ENCODE measurements at regions not wholly inside any gene's neighbourhood (a gene's known extent, or its start where the extent isn't known, plus 50 kb on each side); places are given as distances from the start of the nearest gene placed in this dataset.
"Not testable (repeated sequence)": the region's sequence is repeated elsewhere in the genome, so short reads cannot be mapped to it uniquely, and the experiment has no call there.

GRCh38 chr12:69030321-69030720 lies 97.3 kb upstream of the CPM start:
- DNase-seq: no peak

DNA sequence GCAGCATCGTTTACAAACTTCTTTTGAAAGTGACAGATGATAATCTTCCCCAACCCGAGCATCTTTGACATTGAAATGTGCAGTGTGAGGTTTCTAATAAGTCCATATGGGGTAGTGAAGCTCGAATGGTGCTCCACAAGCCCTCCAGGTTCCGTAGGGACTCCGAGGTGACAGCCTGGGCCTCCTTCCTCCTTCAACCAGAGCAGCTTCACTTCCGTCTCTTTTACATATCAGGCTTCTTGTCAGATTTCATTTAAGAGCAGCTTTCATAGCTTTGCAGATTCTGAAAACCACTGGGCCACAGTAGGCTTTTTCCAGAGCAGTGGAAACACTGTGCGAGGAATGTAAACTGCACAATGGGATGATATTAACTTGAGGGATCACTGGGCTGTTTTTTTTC lies 103.6 kb upstream of the CPM start:
- no peak for DNase-seq

DNA sequence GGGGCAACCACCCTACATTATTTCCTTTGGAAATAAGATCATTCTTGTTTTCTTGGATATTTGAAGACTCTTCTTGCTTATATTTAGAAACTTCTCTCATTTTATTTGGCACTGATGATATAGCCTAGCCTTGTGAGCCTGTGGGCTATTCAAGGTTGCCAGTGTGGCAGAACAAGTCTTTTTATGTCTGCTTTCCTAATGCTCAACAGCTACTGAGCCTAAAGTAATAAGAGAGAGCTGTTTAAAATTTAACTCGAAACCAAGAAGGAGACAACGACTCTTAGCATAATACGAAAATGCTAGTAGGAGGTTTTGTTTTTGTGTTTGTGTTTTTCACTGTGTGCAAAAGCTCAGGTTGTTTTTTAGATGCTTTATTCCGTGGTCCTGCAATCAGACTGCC lies 104.0 kb upstream of the CPM start:
- no peak for DNase-seq

DNA sequence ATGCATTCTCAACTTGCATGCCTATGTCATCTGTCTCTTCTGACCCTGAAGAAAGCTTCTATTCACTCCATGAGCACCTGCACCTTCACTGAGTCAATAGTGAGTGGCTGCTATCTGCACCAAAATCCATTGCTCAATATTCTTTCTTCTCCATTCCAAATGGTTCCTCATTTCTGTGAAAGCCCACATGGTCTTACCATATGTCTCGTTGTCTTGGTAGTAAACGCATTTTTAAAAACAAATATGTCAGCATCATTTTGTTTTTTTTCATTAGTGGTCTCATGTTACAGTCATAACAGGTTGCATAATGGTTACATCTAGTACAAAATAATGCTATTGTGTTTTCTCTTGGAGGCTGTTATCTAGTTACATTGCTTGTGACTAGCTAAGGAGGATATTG lies 106.9 kb upstream of the CPM start:
- peak; percentile 98 for DNase-seq

DNA sequence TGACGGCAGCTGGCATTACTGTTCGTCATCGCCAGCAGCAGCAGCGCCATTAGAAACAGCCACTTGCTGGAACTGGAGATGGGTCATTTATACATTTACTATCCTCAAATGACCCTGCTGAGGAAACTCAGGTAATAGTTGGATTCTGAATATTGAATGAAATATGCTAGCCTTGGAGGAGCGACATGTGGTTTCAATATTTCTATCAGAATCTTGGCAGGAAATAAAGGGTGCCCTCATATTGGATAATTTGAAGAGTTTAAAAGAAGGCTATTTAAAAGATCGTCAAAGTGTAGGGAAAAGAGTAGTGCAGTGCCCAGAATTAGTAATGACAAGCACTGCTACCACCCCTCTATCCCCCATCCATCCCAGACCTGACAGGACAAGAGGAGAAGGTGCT lies 109.6 kb upstream of the CPM start:
- DNase-seq: no peak

DNA sequence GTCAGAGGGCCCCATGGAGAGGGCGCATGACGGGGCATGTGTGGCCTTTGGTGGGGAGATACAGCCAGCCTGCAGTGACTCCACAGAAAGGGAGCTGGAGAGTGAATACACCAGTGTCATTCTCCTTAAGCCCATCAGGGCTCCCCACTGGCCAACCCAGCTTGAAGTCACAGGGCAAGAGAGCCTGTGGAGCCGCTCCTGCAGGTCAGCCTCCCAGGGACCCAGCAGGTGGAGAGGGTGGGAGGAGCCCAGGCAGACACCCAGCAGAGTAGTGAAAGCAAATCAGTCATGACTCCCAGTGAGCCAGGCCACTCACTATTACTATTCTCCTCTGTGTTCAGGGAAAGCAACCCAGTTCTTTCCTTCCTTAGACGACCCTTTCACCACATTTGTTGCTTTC lies 110.0 kb upstream of the CPM start:
- DNase-seq: no peak

DNA sequence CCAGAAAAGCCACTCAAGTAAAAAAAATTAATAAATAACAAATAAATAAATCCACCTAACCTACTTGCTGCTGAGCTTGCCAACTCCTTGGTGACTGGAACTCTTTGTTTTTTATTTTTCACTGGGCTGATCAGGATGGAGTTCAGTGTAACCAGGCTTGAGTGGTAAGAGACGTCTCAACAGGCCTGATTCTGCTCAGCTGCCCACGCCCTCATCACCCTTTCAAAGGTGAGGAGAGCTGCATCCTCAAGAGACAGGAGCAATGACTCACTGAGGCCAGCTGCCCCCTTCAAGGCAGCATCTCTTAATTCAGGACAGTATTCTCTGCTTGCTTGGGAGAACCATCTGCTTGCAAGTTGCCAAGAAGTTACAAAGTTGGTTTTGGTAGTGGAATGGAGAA lies 111.9 kb upstream of the CPM start:
- peak; percentile 46 for DNase-seq

GRCh38 chr12:69045430-69045829 lies 112.5 kb upstream of the CPM start:
- no peak for DNase-seq

DNA sequence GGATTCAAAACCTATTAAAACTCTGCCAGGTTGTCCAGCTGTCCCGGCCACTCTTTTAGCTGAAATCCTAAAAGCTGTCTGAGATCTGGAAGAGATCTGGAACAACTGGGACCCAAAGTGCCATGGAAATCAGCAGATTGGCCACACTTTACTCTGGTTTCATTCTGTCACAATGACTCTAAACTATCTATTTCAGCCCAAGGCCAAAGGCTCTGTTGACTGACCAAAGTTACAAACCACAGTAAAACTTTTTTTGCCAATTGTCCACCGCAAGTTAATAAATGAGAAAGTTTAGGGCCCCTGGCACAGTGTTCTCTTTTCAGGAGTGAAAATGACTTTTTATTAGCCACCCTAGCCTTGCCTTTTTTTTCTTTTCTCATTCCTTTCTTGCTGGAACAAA lies 113.4 kb upstream of the CPM start:
- DNase-seq: no peak

- no peak for DNase-seq
Observed at GRCh38 chr12:69046920-69047319, 113.9 kb upstream of the CPM start.

- DNase-seq: no peak
Observed at GRCh38 chr12:69047990-69048389, 115.0 kb upstream of the CPM start.

DNA sequence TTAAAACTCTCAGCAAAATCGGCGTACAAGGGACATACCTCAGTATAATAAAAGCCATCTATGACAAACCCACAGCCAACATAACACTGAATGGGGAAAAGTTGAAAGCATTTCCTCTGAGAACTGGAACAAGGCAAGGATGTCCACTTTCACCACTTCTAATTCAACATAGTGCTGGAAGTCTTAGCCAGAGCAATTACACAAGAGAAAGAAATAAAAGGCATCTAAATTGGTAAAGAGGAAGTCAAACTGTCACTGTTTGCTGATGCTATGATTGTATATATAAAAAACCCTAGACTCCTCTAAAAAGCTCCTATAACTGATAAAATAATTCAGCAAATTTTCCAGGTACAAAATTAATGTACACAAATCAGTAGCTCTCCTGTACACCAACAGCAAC lies 116.9 kb upstream of the CPM start:
- DNase-seq: not testable (repeated sequence)

DNA sequence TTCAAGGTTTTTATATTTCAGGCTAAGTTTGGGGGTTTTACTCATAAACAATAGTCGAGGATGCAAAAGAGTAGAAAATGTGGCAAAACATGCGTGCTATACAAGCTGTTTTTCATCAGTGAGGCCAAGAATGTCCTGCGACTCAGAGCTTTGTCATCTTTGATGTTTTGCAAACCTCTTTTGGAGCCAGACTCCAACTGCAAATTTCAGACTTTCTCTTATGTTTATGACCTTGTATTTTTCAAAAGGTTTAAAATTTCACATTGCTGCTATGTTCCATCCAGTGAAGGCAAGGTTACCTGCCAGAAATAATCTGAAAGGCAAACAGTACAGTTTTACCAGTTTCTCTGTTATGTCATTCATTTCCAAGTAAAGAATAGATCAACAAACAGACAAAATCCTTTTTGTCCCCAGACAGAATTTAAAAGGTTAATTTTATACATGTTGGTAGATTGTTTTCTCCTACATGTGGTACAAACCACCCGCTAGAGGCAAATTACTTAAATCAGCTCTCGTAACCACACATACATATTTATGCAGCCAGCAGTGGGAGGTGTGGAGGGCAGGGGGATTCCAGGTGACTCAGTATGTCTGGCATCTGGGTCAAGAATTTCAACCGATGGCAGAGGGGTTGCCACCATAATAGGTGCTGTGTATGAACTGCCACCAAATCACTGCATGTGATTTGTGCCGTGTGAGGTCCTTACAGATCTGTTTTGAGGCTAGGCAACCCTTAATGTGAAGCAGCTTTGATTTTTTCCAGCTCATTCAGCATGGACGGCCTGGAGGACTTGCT lies 119.8 kb upstream of the CPM start:
- no peak for DNase-seq

- no peak for DNase-seq
Observed at GRCh38 chr12:69054343-69055056, 121.5 kb upstream of the CPM start.

- DNase-seq: no peak
Observed at GRCh38 chr12:69055280-69055679, 122.3 kb upstream of the CPM start.

- DNase-seq: no peak
Observed at GRCh38 chr12:69055706-69056105, 122.7 kb upstream of the CPM start.

GRCh38 chr12:69056743-69057515 lies 124.0 kb upstream of the CPM start:
- no peak for DNase-seq

GRCh38 chr12:69057742-69058141 lies 124.8 kb upstream of the CPM start:
- no peak for DNase-seq

DNA sequence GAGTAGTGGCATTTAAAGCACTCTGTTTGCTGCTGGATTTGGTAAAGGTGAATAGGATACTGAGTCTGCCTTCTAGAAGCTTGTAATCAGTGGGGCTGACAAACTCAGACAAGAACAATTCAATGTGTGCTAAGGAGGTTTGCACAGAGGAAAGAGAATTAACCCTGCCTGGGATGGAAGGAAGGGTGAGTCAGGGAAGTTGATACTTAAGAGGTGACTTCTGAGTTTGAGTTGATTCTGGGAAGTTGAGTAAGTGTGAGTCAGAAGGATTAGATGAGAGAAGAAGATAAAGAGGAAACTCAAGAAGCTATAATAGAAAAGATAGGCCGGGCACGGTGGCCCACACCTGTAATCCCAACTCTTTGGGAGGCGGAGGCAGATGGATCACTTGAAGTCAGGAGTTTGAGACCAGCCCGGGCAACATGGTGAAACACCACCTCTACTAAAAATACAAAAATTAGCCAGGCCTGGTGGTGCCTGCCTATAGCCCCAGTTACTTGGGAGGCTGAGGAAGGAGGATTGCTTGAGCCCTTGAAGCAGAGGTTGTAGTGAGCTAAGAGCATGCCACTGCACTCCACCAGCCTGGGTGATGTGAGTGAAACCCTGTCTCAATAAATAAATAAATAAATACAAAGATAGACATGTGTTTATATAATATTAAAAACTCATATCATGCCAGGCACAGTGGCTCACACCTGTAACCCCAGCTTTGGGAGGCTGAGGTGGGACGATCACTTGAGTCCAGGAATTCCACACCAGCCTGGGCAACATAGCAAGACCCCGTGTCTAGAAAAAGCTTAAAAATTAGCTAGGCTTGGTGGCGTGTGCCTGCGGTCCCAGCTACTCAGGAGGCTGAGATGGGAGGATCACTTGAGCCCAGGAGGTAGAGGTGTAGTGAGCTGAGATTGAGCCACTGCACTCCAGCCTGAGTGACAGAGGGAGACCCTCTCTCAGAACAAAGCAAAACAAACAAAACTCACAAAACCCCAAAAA lies 126.8 kb upstream of the CPM start:
- DNase-seq: no peak

- no peak for DNase-seq
Observed at GRCh38 chr12:69061574-69061973, 128.6 kb upstream of the CPM start.

GRCh38 chr12:69062621-69063237 lies 129.8 kb upstream of the CPM start:
- no peak for DNase-seq
